ENCODE measurements at regions not wholly inside any gene's neighbourhood (a gene's known extent, or its start where the extent isn't known, plus 50 kb on each side); places are given as distances from the start of the nearest gene placed in this dataset.

DNA sequence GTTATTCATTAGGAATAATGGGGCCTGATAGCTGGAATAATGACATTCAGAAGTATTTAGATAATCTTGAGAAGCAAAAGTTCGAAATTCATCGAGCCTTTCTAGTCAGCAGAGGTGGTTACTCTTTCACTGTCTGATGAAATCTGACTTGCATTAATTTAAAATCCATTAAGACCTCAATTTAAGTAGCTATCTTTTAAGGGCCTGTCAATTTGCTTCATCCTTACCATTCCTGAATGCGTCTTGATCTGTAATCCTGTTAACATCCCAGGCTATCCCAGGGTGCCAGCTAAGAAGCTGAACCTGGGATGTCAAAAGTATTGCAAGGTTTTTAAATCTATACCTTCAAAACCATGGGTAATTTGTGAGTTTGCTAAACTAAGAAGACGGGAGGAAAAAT lies 1491.0 kb upstream of the MIR17HG start:
- Mint-ChIP-seq H3K36me3 (ENCODE audit: low read depth) (no peaks in the 10 kb centered on the region), H3K27ac (no peak overlapping the region), H3K4me1 (no peaks in the 10 kb centered on the region), H3K27me3 (ENCODE audit: low read depth, poor library complexity) (no peaks in the 10 kb centered on the region), H3K4me3 (no peak overlapping the region), H3K9me3 (no peaks in the 10 kb centered on the region)
- TF ChIP-seq CTCF (IDR thresholded peaks at IDR 0.05), result no peak
- no peak for DNase-seq

GRCh38 chr13:89857502-89857901 lies 1490.0 kb upstream of the MIR17HG start:
- Mint-ChIP-seq H3K36me3 (ENCODE audit: low read depth) (no peaks in the 10 kb centered on the region), H3K9me3 (no peaks in the 10 kb centered on the region), H3K27ac (no peak overlapping the region), H3K4me1 (no peaks in the 10 kb centered on the region), H3K4me3 (no peak overlapping the region), H3K27me3 (ENCODE audit: low read depth, poor library complexity) (no peaks in the 10 kb centered on the region)
- TF ChIP-seq CTCF (IDR thresholded peaks at IDR 0.05), result no peak
- no peak for DNase-seq

- no peak for DNase-seq
- no peaks in the 10 kb centered on the region for H3K4me1 Mint-ChIP-seq
- H3K27ac Mint-ChIP-seq, result no peak overlapping the region
- H3K36me3 Mint-ChIP-seq (ENCODE audit: low read depth), result no peaks in the 10 kb centered on the region
- no peak overlapping the region for H3K4me3 Mint-ChIP-seq
- TF ChIP-seq CTCF (IDR thresholded peaks at IDR 0.05), result no peak
- no peaks in the 10 kb centered on the region for H3K27me3 Mint-ChIP-seq (ENCODE audit: low read depth, poor library complexity)
- H3K9me3 Mint-ChIP-seq, result peaks cover under 1% of the 10 kb centered on the region
Measured at GRCh38 chr13:89862011-89862690, 1485.3 kb upstream of the MIR17HG start.

GRCh38 chr13:89862691-89863036 lies 1484.8 kb upstream of the MIR17HG start:
- no peak for DNase-seq
- Mint-ChIP-seq H3K4me1 (no peaks in the 10 kb centered on the region), H3K9me3 (peaks cover 4% of the 10 kb centered on the region), H3K27me3 (ENCODE audit: low read depth, poor library complexity) (no peaks in the 10 kb centered on the region), H3K4me3 (no peak overlapping the region), H3K36me3 (ENCODE audit: low read depth) (no peaks in the 10 kb centered on the region), H3K27ac (no peak overlapping the region)
- TF ChIP-seq CTCF (IDR thresholded peaks at IDR 0.05), result no peak

DNA sequence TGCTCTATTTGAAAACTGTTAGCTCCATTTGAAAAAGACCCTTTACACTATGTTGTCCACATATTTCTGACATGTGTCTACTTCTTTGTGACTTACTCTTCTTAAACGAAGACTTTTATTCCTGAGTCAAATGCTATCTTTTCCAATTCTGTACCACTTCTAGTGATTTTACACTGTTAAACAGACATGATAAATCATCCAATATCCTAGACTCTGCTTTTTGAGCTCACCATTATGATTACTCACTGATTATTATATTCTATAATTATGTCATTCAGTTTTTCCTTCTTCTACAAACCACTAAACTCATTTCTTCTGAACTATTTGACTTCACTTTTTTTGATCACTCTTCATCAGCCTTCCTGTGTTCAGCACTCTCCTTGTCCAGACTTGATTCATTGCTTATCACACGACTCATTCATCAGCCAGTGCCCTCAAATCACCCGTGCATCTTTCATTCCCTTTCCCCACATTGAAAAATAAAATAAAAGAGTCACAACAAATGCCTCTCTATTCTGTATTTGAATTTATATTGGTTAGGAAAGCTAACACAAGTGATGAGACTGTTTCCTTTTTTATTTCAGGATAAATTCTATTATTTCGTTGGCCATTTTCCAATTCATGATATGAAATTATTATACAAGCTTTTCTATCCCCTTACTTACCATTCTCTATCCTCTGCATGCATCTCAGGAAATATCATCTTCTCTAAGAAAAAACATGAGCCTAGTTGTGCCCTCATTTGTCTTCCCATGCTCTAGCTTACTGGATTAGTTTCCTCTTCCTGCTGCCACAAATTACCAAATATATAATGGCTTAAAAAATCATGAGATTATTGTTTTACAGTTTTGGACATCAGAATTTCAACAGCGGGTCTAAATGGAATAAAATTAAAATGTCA lies 1482.1 kb upstream of the MIR17HG start:
- Mint-ChIP-seq H3K27ac (no peak overlapping the region), H3K27me3 (ENCODE audit: low read depth, poor library complexity) (no peaks in the 10 kb centered on the region), H3K4me1 (no peaks in the 10 kb centered on the region)

More for the DNA sequence above, 1482.1 kb upstream of the MIR17HG start:
- no peak overlapping the region for H3K4me3 Mint-ChIP-seq
- peaks cover 4% of the 10 kb centered on the region for H3K9me3 Mint-ChIP-seq
- no peak for TF ChIP-seq CTCF (IDR thresholded peaks at IDR 0.05)
- no peak for DNase-seq
- no peaks in the 10 kb centered on the region for H3K36me3 Mint-ChIP-seq (ENCODE audit: low read depth)
